ENCODE measurements at regions not wholly inside any gene's neighbourhood (a gene's known extent, or its start where the extent isn't known, plus 50 kb on each side); places are given as distances from the start of the nearest gene placed in this dataset.

GRCh38 chr13:73174521-73175010 lies 115.8 kb downstream of the KLF5 start (continued):
- TF ChIP-seq ZBTB43 (CRISPR knock-in tag; IDR thresholded peaks at IDR 0.05) (no peak), ATF2 (CRISPR knock-in tag; IDR thresholded peaks at IDR 0.05; ENCODE audit: borderline replicate concordance, low read depth) (no peak), NFE2L1 (CRISPR knock-in tag; IDR thresholded peaks at IDR 0.05) (no peak), E2F5 (CRISPR knock-in tag; IDR thresholded peaks at IDR 0.05) (no peak), MLX (CRISPR knock-in tag; IDR thresholded peaks at IDR 0.05) (no peak)

GRCh38 chr13:73173279-73173811 lies 114.5 kb downstream of the KLF5 start:
- ATAC-seq (no peak), DNase-seq (ENCODE audit: low spot score) (no peak)
- no peaks in the 10 kb centered on the region for H3K27me3 Mint-ChIP-seq (ENCODE audit: low read depth)
- H3K27ac Mint-ChIP-seq = no peak overlapping the region
- ChIA-PET POLR2A (interaction anchor here (0.6 kb wide), 1 partner anchor 79 kb away, joined by 3 read pairs; no protein-coding TSS in a partner anchor), CTCF (interaction anchor here (0.9 kb wide), 1 partner anchor 36 kb away, joined by 4 read pairs; no protein-coding TSS in a partner anchor)
- no peaks in the 10 kb centered on the region for H3K36me3 Mint-ChIP-seq
- H3K4me3 Mint-ChIP-seq = no peak overlapping the region
- H3K4me1 Mint-ChIP-seq = peaks cover 39% of the 10 kb centered on the region
- no peaks in the 10 kb centered on the region for H3K9me3 Mint-ChIP-seq
- TF ChIP-seq JAZF1 (CRISPR knock-in tag; IDR thresholded peaks at IDR 0.05) (no peak), EMX1 (CRISPR knock-in tag; IDR thresholded peaks at IDR 0.05) (no peak), ERG (CRISPR knock-in tag; IDR thresholded peaks at IDR 0.05) (no peak), ZBTB43 (CRISPR knock-in tag; IDR thresholded peaks at IDR 0.05) (no peak), CREM (CRISPR knock-in tag; IDR thresholded peaks at IDR 0.05) (no peak), CDX4 (CRISPR knock-in tag; IDR thresholded peaks at IDR 0.05; ENCODE audit: borderline replicate concordance) (no peak), E2F4 (CRISPR knock-in tag; IDR thresholded peaks at IDR 0.05; ENCODE audit: borderline replicate concordance, low read depth) (no peak), ATF3 (CRISPR knock-in tag; conservative IDR thresholded peaks at IDR 0.05) (no peak), IRF2 (CRISPR knock-in tag; IDR thresholded peaks at IDR 0.05; ENCODE audit: borderline replicate concordance, low read depth) (no peak), ZNF416 (CRISPR knock-in tag; IDR thresholded peaks at IDR 0.05) (no peak), KAT7 (CRISPR knock-in tag; IDR thresholded peaks at IDR 0.05; ENCODE audit: borderline replicate concordance) (no peak), ZNF121 (CRISPR knock-in tag; IDR thresholded peaks at IDR 0.05) (no peak), E2F5 (CRISPR knock-in tag; IDR thresholded peaks at IDR 0.05) (no peak)

All from WTC11 (cell line).